ENCODE measurements at regions not wholly inside any gene's neighbourhood (a gene's known extent, or its start where the extent isn't known, plus 50 kb on each side); places are given as distances from the start of the nearest gene placed in this dataset.

DNA sequence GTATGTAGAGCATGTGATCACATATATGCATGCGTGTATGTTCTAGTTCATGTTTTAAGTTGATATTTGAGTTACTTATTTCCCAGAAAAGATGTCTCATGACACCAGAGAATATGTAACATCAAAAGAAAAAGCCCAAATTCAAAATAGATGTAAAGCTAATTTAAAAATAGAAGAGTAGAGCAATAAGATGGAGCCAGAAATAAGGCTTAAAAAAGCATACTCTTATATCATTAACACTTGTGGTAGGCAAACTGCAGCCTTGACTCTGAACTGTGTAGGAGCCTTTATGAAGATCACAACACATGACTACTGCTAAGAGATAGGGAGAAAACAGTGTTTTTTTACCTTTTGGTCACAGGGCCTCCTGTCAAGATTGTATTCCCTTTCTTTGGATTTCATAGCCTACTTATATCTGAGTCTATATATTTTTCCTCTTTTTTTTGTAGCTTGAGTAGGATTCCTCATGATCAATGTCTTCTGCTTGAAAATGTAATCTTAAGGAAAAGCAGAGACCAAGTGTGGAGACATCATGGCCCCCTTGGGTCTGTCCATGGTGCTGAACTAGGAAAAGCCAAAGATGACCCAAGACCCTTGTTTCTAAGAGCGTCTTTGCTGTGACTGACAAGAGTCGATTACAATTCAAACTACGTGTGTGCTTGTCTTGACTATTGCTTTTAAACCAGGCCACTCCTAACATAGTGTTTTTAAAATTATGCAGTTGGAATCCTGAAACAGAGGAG, 390.4 kb downstream of the SHISA9 start:
- no peak for DNase-seq

DNA sequence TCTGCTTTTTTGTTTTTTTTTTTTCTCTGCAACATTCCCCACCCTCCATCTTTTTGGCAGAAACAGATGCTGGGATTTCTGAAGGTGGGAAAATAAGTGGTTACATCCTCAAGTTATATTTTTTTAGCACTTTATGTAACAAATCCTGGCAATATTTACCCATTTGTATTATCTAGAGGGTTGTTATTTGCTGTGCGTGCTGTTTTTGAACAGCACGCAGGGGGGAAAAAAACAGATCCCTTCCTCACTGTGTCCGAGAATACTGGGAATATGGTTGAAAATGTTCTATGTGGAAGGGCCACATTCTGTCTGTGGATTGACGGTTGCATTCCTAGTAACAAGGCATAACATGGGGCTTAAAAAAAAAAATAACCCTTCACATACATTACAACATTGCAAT, 394.8 kb downstream of the SHISA9 start:
- DNase-seq, result no peak

DNA sequence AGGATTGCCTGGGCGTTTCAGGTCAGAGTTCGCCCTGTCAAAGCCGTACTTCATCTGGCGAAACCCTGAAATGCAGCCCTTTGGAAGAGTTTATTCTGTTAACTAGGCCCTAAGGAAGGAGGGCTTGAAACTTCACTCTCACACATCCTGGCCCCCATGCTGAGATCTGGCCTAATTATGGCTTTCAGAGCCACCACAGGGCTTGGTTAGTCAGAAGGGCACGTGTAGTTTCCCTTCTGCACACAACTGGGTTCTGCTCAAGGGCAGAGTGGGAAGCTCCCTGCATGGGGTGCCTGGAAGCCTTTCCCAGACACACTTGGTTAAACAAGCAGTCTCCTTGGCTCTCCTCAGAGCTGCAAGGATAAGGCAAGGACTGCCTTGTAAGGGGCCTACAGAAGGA, 397.3 kb downstream of the SHISA9 start:
- DNase-seq, result no peak

DNA sequence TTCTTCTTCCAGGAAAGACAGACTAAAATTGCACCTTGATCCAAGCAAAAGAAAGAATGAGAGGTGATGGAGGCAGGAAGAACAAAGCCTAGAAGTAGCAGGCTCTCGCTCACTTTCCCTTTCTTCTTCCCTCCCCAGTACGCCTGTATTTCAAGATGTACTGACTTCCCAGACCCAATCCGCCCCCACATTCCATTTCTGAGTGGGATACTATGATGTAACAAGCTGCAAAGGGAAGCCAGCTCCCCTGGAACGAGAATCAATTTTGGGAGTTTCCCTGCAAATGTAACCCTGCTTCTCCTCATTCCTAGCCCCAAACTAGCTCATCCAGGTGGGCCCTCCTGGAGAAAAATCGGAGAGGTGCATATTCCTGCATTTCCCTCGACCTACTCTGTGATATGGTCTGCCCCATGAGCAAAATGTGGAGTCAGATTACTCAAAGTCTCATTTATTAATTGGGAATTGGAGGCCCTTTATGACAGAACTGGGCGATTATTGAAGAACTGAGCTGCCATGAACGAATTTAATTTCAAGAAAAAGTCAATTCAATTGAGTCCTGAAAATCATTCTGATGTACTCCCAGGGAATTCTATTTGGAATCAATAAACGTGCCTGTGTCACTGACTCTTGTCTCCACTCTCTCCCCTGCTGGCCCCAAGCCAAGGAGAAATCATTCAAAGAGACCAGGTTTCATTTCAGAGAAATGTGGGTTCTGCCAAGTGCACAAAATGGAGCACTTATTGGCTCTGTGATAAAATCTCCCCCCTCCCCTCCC, 398.9 kb downstream of the SHISA9 start:
- DNase-seq, result no peak

DNA sequence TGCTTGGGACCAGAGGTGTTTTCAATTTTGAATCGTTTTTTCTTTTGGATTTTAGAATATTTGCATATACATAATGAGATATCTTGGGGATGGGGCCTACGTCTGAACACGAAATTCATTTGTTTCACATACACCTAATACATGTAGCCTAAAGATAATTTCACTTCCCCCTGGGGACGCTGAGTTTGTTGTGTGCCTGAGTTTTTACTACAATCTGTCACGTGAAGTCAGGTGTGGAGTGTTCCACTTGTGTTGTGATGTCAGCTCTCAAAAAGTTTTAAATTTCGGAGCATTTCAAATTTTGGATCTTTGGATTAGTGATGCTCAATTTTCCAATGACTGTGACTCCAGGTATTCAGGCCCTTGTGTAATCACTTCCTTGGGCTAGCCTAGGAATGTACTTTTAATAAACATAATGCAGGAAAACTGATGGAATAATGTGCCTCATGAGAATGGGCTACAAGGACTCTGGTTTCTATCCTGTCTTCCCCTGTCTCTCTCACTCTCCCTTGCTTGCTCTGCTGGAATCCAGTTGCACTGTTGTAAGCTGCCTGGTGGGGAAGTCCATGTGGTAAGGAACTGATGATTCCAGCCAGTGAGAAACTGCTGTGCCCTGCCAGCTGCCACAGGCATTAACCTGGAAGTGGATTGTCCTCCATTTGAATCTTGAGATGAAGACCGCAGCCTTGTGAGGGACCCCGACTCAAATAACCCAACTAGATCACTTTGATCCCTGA, 403.8 kb downstream of the SHISA9 start:
- no peak for DNase-seq

GRCh38 chr16:13306161-13306995, 405.0 kb downstream of the SHISA9 start:
- no peak for DNase-seq

GRCh38 chr16:13307255-13307654, 405.9 kb downstream of the SHISA9 start:
- peak; percentile 14 for DNase-seq

DNA sequence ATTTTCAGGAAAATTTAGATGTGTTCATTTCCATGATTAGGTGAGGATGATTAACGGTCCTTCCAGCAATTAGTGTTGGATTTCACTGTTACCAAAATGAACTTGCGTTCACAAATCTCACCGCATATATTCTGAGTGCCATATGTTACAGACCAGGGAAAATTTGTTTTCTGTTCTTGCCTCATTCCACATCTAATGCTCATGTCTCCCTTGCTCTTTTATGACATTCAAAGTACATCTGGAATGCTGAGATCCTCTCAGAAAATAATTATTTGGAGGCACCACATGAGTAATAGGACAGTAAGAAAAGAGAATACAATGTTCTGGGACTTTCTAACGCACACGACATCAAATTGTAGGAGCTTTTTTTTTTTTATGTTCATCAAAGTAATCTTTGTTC, 406.5 kb downstream of the SHISA9 start:
- DNase-seq, result no peak

GRCh38 chr16:13312063-13312462, 410.7 kb downstream of the SHISA9 start:
- no peak for DNase-seq

DNA sequence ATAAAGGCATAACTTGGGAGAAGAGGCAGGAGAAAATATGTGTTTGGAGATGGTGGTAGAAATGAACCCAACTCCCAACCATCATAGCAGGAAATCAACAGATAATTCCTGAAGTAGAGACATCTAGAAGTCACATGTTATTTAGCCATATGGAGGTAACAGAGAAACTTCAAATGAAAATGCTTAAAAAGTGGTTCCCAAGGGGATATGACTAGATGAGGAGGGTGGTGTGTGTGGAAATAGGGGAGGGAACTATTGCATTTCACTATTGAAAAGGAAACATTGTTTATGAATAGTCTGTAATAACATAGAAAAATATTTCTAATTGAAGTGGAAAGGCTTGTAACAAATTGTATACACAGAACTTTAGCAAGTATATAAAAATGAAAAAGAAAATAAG, 412.0 kb downstream of the SHISA9 start:
- no peak for DNase-seq

- DNase-seq, result no peak
These were observed 413.2 kb downstream of the SHISA9 start for GRCh38 chr16:13314633-13315032.

- DNase-seq, result no peak
These were observed 414.4 kb downstream of the SHISA9 start for GRCh38 chr16:13315642-13316427.

- no peak for DNase-seq
These were observed 420.9 kb downstream of the SHISA9 start for GRCh38 chr16:13322336-13322735.

DNA sequence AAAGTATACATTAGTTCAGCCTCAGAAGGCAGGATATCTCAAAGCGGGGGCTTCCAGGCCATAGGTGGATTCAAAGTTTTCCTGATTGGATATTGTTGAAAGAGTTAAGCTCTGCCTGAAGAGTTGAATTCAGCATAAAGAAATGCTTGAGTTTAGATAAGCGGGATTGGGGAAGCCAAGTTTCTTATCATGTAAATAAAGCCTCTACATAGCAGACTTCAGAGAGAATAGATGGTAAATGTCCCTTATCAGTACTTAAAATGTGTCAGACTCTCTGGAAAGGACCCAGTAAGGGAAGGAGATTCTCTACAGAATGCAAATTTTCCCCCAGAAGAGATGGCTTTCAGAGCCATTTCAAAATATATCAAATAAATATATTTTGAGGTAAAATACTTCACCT, 423.5 kb downstream of the SHISA9 start:
- no peak for DNase-seq

- DNase-seq, result no peak
These were observed 424.0 kb downstream of the SHISA9 start for GRCh38 chr16:13325396-13325795.

GRCh38 chr16:13331918-13332317, 430.5 kb downstream of the SHISA9 start:
- no peak for DNase-seq

GRCh38 chr16:13332713-13333255, 431.4 kb downstream of the SHISA9 start:
- DNase-seq, result no peak

- DNase-seq, result no peak
These were observed 431.9 kb downstream of the SHISA9 start for GRCh38 chr16:13333336-13333735.

- no peak for DNase-seq
These were observed 434.5 kb downstream of the SHISA9 start for GRCh38 chr16:13335879-13336278.

DNA sequence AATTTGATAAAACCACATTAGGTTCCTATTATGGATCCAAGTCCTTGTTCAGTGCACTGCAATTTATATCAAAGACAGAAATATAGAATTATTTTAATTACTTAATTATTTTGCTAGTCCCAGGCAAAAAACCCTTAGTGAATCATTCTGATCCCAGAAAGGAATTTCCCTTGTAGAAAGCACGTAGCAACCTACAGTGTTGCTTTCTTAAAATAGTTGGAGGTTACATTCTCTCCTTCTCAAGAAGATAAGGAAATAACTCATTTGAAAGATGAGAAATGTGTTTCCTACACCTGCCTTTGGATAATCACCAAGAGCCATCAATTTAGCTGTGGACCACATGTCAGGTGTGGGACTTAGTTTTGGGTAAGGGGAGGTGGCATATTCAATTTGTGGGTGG, 434.9 kb downstream of the SHISA9 start:
- DNase-seq, result no peak

Data from HCEC 1CT (cell line).